Sciatic nerve (tissue), 2 donors: ENCODE measurements at regions not wholly inside any gene's neighbourhood (a gene's known extent, or its start where the extent isn't known, plus 50 kb on each side); places are given as distances from the start of the nearest gene placed in this dataset.

ENCODE experiments used
- ATAC-seq: fragments of 200-7000 bp; cut with Tn5 transposase; one replicate; pipeline ENCODE4 v1.9.1; 2020; ENCODE audit warnings: mild to moderate bottlenecking, moderate library complexity
- DNase-seq: peaks from one replicate; pipeline ENCODE4 v3.0.0-alpha.2; 2020; ENCODE audit warnings: low spot score
- intact Hi-C: fragments of 100-400 bp; cut with DNase I; formaldehyde crosslinking; loops from one replicate; pipeline ENCODE4 v1.14.2; 2022
- donor health status: DM: no; HTN: no; CAD: no.
- donor health status: DM: no; HTN: no; CAD: no.

GRCh38 chr2:62292190-62292589, 96.3 kb downstream of the B3GNT2 start:
- intact Hi-C loops: no loop called here
- ATAC-seq: peak; percentile 78
- DNase-seq: no peak

- ATAC-seq (no peak), DNase-seq (no peak)
- intact Hi-C loops: no loop called here
Measured at GRCh38 chr2:62291517-62292137, 95.7 kb downstream of the B3GNT2 start.

- DNase-seq (no peak), ATAC-seq (no peak)
- intact Hi-C loops: no loop called here
Measured at GRCh38 chr2:62291052-62291451, 95.1 kb downstream of the B3GNT2 start.

- peak; percentile 68 for DNase-seq
- ATAC-seq: peak; percentile 57
- intact Hi-C loops: no loop called here
Measured at GRCh38 chr2:62287899-62288880, 92.3 kb downstream of the B3GNT2 start.

- no peak for ATAC-seq
Measured at GRCh38 chr2:62287282-62287681, 91.4 kb downstream of the B3GNT2 start.

GRCh38 chr2:62286089-62286785, 90.3 kb downstream of the B3GNT2 start:
- DNase-seq: no peak
- ATAC-seq: no peak
- intact Hi-C loops: no loop called here

More at GRCh38 chr2:62287282-62287681, 91.4 kb downstream of the B3GNT2 start:
- DNase-seq: no peak
- intact Hi-C loops: no loop called here

- intact Hi-C loops: no loop called here
- no peak for ATAC-seq
- DNase-seq: no peak
Measured at GRCh38 chr2:62284980-62285379, 89.1 kb downstream of the B3GNT2 start.

GRCh38 chr2:62284471-62284870, 88.6 kb downstream of the B3GNT2 start:
- intact Hi-C loops: no loop called here
- ATAC-seq: no peak
- DNase-seq: no peak

- intact Hi-C loops: no loop called here
- DNase-seq: no peak
- no peak for ATAC-seq
Measured at GRCh38 chr2:62283147-62283546, 87.2 kb downstream of the B3GNT2 start.

- DNase-seq: no peak
- no peak for ATAC-seq
- intact Hi-C loops: no loop called here
Measured at GRCh38 chr2:62281663-62282062, 85.7 kb downstream of the B3GNT2 start.

GRCh38 chr2:62277688-62278087, 81.8 kb downstream of the B3GNT2 start:
- DNase-seq: no peak
- intact Hi-C loops: no loop called here
- ATAC-seq: no peak
